ENCODE measurements at regions not wholly inside any gene's neighbourhood (a gene's known extent, or its start where the extent isn't known, plus 50 kb on each side); places are given as distances from the start of the nearest gene placed in this dataset.
"Not testable (repeated sequence)": the region's sequence is repeated elsewhere in the genome, so short reads cannot be mapped to it uniquely, and the experiment has no call there.

- no peak for DNase-seq
Observed at GRCh38 chr6:15758631-15759215, 95.9 kb upstream of the DTNBP1 start.

- no peak for DNase-seq
Observed at GRCh38 chr6:15755526-15755925, 92.7 kb upstream of the DTNBP1 start.

- DNase-seq, result no peak
Observed at GRCh38 chr6:15754706-15755079, 91.9 kb upstream of the DTNBP1 start.

- no peak for DNase-seq
Observed at GRCh38 chr6:15754035-15754705, 91.3 kb upstream of the DTNBP1 start.

- DNase-seq, result peak; percentile 9
Observed at GRCh38 chr6:15752820-15753219, 90.0 kb upstream of the DTNBP1 start.

- no peak for DNase-seq
Observed at GRCh38 chr6:15751721-15752350, 89.0 kb upstream of the DTNBP1 start.

- no peak for DNase-seq
Observed at GRCh38 chr6:15748341-15748740, 85.5 kb upstream of the DTNBP1 start.

- no peak for DNase-seq
Observed at GRCh38 chr6:15747354-15747883, 84.6 kb upstream of the DTNBP1 start.

- DNase-seq, result no peak
Observed at GRCh38 chr6:15745781-15746180, 83.0 kb upstream of the DTNBP1 start.

- DNase-seq, result no peak
Observed at GRCh38 chr6:15744818-15745402, 82.1 kb upstream of the DTNBP1 start.

GRCh38 chr6:15742013-15742412 is 79.2 kb upstream of the DTNBP1 start:
- not testable (repeated sequence) for DNase-seq

GRCh38 chr6:15741405-15741804 is 78.6 kb upstream of the DTNBP1 start:
- DNase-seq, result no peak

GRCh38 chr6:15739867-15740266 is 77.0 kb upstream of the DTNBP1 start:
- DNase-seq, result no peak

GRCh38 chr6:15739353-15739752 is 76.5 kb upstream of the DTNBP1 start:
- DNase-seq, result no peak

GRCh38 chr6:15738195-15738594 is 75.4 kb upstream of the DTNBP1 start:
- not testable (repeated sequence) for DNase-seq

GRCh38 chr6:15736297-15736696 is 73.5 kb upstream of the DTNBP1 start:
- DNase-seq, result no peak

GRCh38 chr6:15735567-15736265 is 72.9 kb upstream of the DTNBP1 start:
- no peak for DNase-seq

GRCh38 chr6:15734118-15734897 is 71.5 kb upstream of the DTNBP1 start:
- no peak for DNase-seq

- no peak for DNase-seq
Observed at GRCh38 chr6:15730922-15731321, 68.1 kb upstream of the DTNBP1 start.

GRCh38 chr6:15730442-15730841 is 67.6 kb upstream of the DTNBP1 start:
- no peak for DNase-seq

- no peak for DNase-seq
Observed at GRCh38 chr6:15722731-15723130, 59.9 kb upstream of the DTNBP1 start.

GRCh38 chr6:15716889-15717288 is 54.1 kb upstream of the DTNBP1 start:
- DNase-seq, result no peak
